ENCODE measurements at regions not wholly inside any gene's neighbourhood (a gene's known extent, or its start where the extent isn't known, plus 50 kb on each side); places are given as distances from the start of the nearest gene placed in this dataset.

GRCh38 chr13:108495646-108496361 is 133.6 kb upstream of the MYO16 start:
- intact Hi-C loops (cut with micrococcal nuclease) = no loop called here
- FAIRE-seq (no peak), DNase-seq (ENCODE audit: low read depth, low spot score) (no peak)
- no peaks in the 10 kb centered on the region for H3K79me2 ChIP-seq (ENCODE audit: control insufficient read depth, insufficient read depth, low read length)
- no TSS peak for BruUV-seq (replicated peaks)
- H3K9ac ChIP-seq (replicated peaks; ENCODE audit: extremely low read depth, insufficient read depth, low read length) = no peak overlapping the region
- no peaks in the 10 kb centered on the region for H3K4me1 ChIP-seq (ENCODE audit: control insufficient read depth, extremely low read depth, insufficient read depth, low read length)
- H3K36me3 ChIP-seq (ENCODE audit: control insufficient read depth in 2 of 2, extremely low read depth in 1 of 2, insufficient read depth in 2 of 2, low read length in 2 of 2) = no peaks in the 10 kb centered on the region
- H4K20me1 ChIP-seq (replicated peaks; ENCODE audit: control insufficient read depth, extremely low read depth, insufficient read depth, low read length) = no peaks in the 10 kb centered on the region
- ChIA-PET POLR2A (no interaction called here), CTCF (interaction anchor here (0.5 kb wide), 1 partner anchor 248 kb away, joined by 3 read pairs; no protein-coding TSS in a partner anchor)
- H3K27me3 ChIP-seq (ENCODE audit: control insufficient read depth in 2 of 2, insufficient read depth in 2 of 2, low read length in 2 of 2) = peaks cover 0 to 8% of the 10 kb centered on the region in 2 experiments
- H2AFZ ChIP-seq (ENCODE audit: low read depth, low read length) = no peak overlapping the region
- no peaks in the 10 kb centered on the region for H3K9me3 ChIP-seq (replicated peaks; ENCODE audit: control insufficient read depth, insufficient read depth, low read length)
- H3K9me1 ChIP-seq (replicated peaks; ENCODE audit: control insufficient read depth, extremely low read depth, insufficient read depth, low read length) = no peaks in the 10 kb centered on the region
- no peak overlapping the region for H3K4me3 ChIP-seq (replicated peaks in 1 of 3; ENCODE audit: insufficient read depth in 1 of 3, low read depth in 1 of 3, low read length in 3 of 3)
- H3K4me2 ChIP-seq (ENCODE audit: insufficient read depth, low read length) = no peak overlapping the region
- no peak overlapping the region for H3K27ac ChIP-seq (ENCODE audit: insufficient read depth, low read depth, low read length)
- dilution Hi-C loops (cut with MboI; ENCODE audit: extremely low pct_ligation_motif_present, low sequenced_read_pairs) = no loop called here
- TF ChIP-seq POLR2A (IDR thresholded peaks at IDR 0.05; ENCODE audit: low read depth, low read length) (no peak), JUN (IDR thresholded peaks at IDR 0.05; ENCODE audit: borderline replicate concordance, insufficient read depth, insufficient read length, low read depth) (no peak), FOS (IDR thresholded peaks at IDR 0.05; ENCODE audit: borderline replicate concordance, insufficient read depth, low read length) (no peak), GATA2 (IDR thresholded peaks at IDR 0.05; ENCODE audit: insufficient read depth, insufficient read length, low read depth, low read length) (no peak), MAX (IDR thresholded peaks at IDR 0.05; ENCODE audit: insufficient read depth, insufficient read length) (no peak), POLR2AphosphoS5 (IDR thresholded peaks at IDR 0.05; ENCODE audit: insufficient read depth, low read depth, low read length) (no peak), CTCF (IDR thresholded peaks at IDR 0.05; ENCODE audit: extremely low read depth in 1 of 2, insufficient read depth in 1 of 2, low read depth in 1 of 2, low read length in 2 of 2) (no peak), EZH2 (IDR thresholded peaks at IDR 0.05; ENCODE audit: borderline replicate concordance, low read depth, low read length, severe bottlenecking) (no peak), MYC (IDR thresholded peaks at IDR 0.05; ENCODE audit: low read depth, low read length) (no peak)
